Posterior vena cava (tissue), 2 donors: ENCODE measurements at regions not wholly inside any gene's neighbourhood (a gene's known extent, or its start where the extent isn't known, plus 50 kb on each side); places are given as distances from the start of the nearest gene placed in this dataset.

ENCODE experiments used
- DNase-seq: peaks from one replicate; pipeline ENCODE4 v3.0.0-alpha.2; 2020; ENCODE audit warnings: low spot score
- intact Hi-C, 2 donors: fragments of 100-400 bp; cut with DNase I; formaldehyde crosslinking; loops; one replicate each; pipeline versions ENCODE4 v1.14.1 to v1.14.2; 2022 to 2023
- donor health status: DM: yes; HTN: yes; CAD: no.
- donor health status: DM: yes; HTN: yes; CAD: no.

GRCh38 chr6:40282986-40283385 lies 304.2 kb downstream of the LRFN2 start:
- intact Hi-C loops: loop anchor here in 1 of 2 donors (2.0 kb wide), 1 partner anchor 46 kb away; no protein-coding TSS in a partner anchor
- no peak for DNase-seq

- DNase-seq: peak; percentile 22
- intact Hi-C loops: no loop called here
Observed at GRCh38 chr6:40281402-40281801, 305.8 kb downstream of the LRFN2 start.

GRCh38 chr6:40280231-40280630 lies 306.9 kb downstream of the LRFN2 start:
- DNase-seq: no peak
- intact Hi-C loops: no loop called here

- DNase-seq: no peak
- intact Hi-C loops: no loop called here
Observed at GRCh38 chr6:40276141-40276540, 311.0 kb downstream of the LRFN2 start.

- no peak for DNase-seq
- intact Hi-C loops: no loop called here
Observed at GRCh38 chr6:40274058-40274457, 313.1 kb downstream of the LRFN2 start.

GRCh38 chr6:40268614-40269013 lies 318.6 kb downstream of the LRFN2 start:
- DNase-seq: no peak
- intact Hi-C loops: no loop called here

- intact Hi-C loops: no loop called here
- no peak for DNase-seq
Observed at GRCh38 chr6:40268166-40268565, 319.0 kb downstream of the LRFN2 start.

GRCh38 chr6:40265615-40266014 lies 321.5 kb downstream of the LRFN2 start:
- intact Hi-C loops: no loop called here
- no peak for DNase-seq

- intact Hi-C loops: no loop called here
- no peak for DNase-seq
Observed at GRCh38 chr6:40263970-40264369, 323.2 kb downstream of the LRFN2 start.

- no peak for DNase-seq
- intact Hi-C loops: no loop called here
Observed at GRCh38 chr6:40262363-40262762, 324.8 kb downstream of the LRFN2 start.

- DNase-seq: no peak
- intact Hi-C loops: no loop called here
Observed at GRCh38 chr6:40258531-40258930, 324.3 kb upstream of the MOCS1 start.

GRCh38 chr6:40256831-40257230 lies 322.6 kb upstream of the MOCS1 start:
- DNase-seq: no peak
- intact Hi-C loops: no loop called here

- intact Hi-C loops: no loop called here
- DNase-seq: no peak
Observed at GRCh38 chr6:40256224-40256623, 322.0 kb upstream of the MOCS1 start.

- no peak for DNase-seq
- intact Hi-C loops: no loop called here
Observed at GRCh38 chr6:40253420-40253819, 319.2 kb upstream of the MOCS1 start.

- DNase-seq: no peak
- intact Hi-C loops: no loop called here
Observed at GRCh38 chr6:40252531-40253258, 318.4 kb upstream of the MOCS1 start.

- no peak for DNase-seq
- intact Hi-C loops: no loop called here
Observed at GRCh38 chr6:40251637-40252300, 317.5 kb upstream of the MOCS1 start.

GRCh38 chr6:40249935-40250334 lies 315.7 kb upstream of the MOCS1 start:
- DNase-seq: no peak
- intact Hi-C loops: no loop called here

- intact Hi-C loops: no loop called here
- no peak for DNase-seq
Observed at GRCh38 chr6:40247516-40248115, 313.4 kb upstream of the MOCS1 start.

- DNase-seq: no peak
- intact Hi-C loops: no loop called here
Observed at GRCh38 chr6:40244699-40245098, 310.4 kb upstream of the MOCS1 start.

- DNase-seq: no peak
- intact Hi-C loops: no loop called here
Observed at GRCh38 chr6:40232698-40233097, 298.4 kb upstream of the MOCS1 start.

- intact Hi-C loops: no loop called here
- DNase-seq: no peak
Observed at GRCh38 chr6:40227735-40228134, 293.5 kb upstream of the MOCS1 start.
